IPS DF 6.9 (cell line): ENCODE measurements at regions not wholly inside any gene's neighbourhood (a gene's known extent, or its start where the extent isn't known, plus 50 kb on each side); places are given as distances from the start of the nearest gene placed in this dataset.
"Not testable (repeated sequence)": the region's sequence is repeated elsewhere in the genome, so short reads cannot be mapped to it uniquely, and the experiment has no call there.

Experiments used
- DNase-seq: peaks from one replicate; pipeline ENCODE4 v3.0.0-alpha.2; 2013; ENCODE audit warnings: low read depth, low spot score
- H3K27ac ChIP-seq: one replicate; pipeline ENCODE4 v1.5.1; 2013; ENCODE audit warnings: low read length, control low read depth
- H3K27me3 ChIP-seq: 2 replicates; pipeline ENCODE4 v1.6.1; 2013; ENCODE audit warnings: mild to moderate bottlenecking, low read length; ENCODE audit not compliant: control insufficient read depth, insufficient read depth
- H3K36me3 ChIP-seq: 2 replicates; pipeline ENCODE4 v1.6.1; 2013; ENCODE audit warnings: low read length; ENCODE audit not compliant: control insufficient read depth, insufficient read depth
- H3K4me1 ChIP-seq: 2 replicates; pipeline ENCODE4 v1.6.1; 2013; ENCODE audit warnings: low read length; ENCODE audit not compliant: control insufficient read depth, insufficient read depth
- H3K4me3 ChIP-seq: 2 replicates; pipeline ENCODE4 v1.5.1; 2013; ENCODE audit warnings: mild to moderate bottlenecking, low read length
- H3K9me3 ChIP-seq: 2 replicates; pipeline ENCODE4 v1.6.1; 2013; ENCODE audit warnings: low read length, inconsistent platforms; ENCODE audit not compliant: control insufficient read depth, insufficient read depth
- WGBS: extraction: QIAGEN DNeasy Blood & Tissue Kit; methylation state at CpG from one replicate; pipeline ENCODE4 v1.1.7; 2013; ENCODE audit warnings: mixed read lengths, missing lambda C conversion rate; ENCODE audit not compliant: insufficient read length, insufficient coverage; 5-methylcytosine and 5-hydroxymethylcytosine counted together

- DNase-seq = peak; percentile 76
- H3K4me1 ChIP-seq, H3K36me3 ChIP-seq, H3K9me3 ChIP-seq, H3K27ac ChIP-seq, H3K27me3 ChIP-seq: not testable (repeated sequence)
- H3K4me3 ChIP-seq = peak overlapping the region; percentile 70; the same call in 1 of the 2 replicates
- no CpG with 5 or more reads among the region's 73 CpGs for WGBS
Measured at GRCh38 chr3:75434913-75435793, 229.0 kb upstream of the FRG2C start.

GRCh38 chr3:75435794-75436400 lies 228.2 kb upstream of the FRG2C start:
- WGBS = no CpG with 5 or more reads among the region's 38 CpGs
- DNase-seq = peak; percentile 75

GRCh38 chr3:75440986-75441385 lies 223.1 kb upstream of the FRG2C start:
- not testable (repeated sequence) for H3K9me3 ChIP-seq, H3K27me3 ChIP-seq, H3K4me1 ChIP-seq, H3K27ac ChIP-seq, H3K4me3 ChIP-seq, DNase-seq, H3K36me3 ChIP-seq
- WGBS = no CpG with 5 or more reads among the region's 7 CpGs

More at GRCh38 chr3:75435794-75436400, 228.2 kb upstream of the FRG2C start:
- not testable (repeated sequence) for H3K27me3 ChIP-seq, H3K27ac ChIP-seq, H3K4me1 ChIP-seq, H3K9me3 ChIP-seq, H3K36me3 ChIP-seq
- H3K4me3 ChIP-seq = peak overlapping the region; percentile 44; the same call in 1 of the 2 replicates

GRCh38 chr3:75444634-75445033 lies 219.5 kb upstream of the FRG2C start:
- WGBS = no CpG with 5 or more reads among the region's 19 CpGs
- DNase-seq, H3K4me1 ChIP-seq, H3K9me3 ChIP-seq, H3K36me3 ChIP-seq, H3K27me3 ChIP-seq, H3K27ac ChIP-seq, H3K4me3 ChIP-seq: not testable (repeated sequence)

- H3K9me3 ChIP-seq, DNase-seq, H3K4me1 ChIP-seq, H3K4me3 ChIP-seq, H3K36me3 ChIP-seq, H3K27ac ChIP-seq, H3K27me3 ChIP-seq: not testable (repeated sequence)
- WGBS = no CpG with 5 or more reads among the region's 6 CpGs
Measured at GRCh38 chr3:75445234-75445633, 218.9 kb upstream of the FRG2C start.

- not testable (repeated sequence) for DNase-seq, H3K27ac ChIP-seq, H3K9me3 ChIP-seq, H3K4me3 ChIP-seq, H3K36me3 ChIP-seq, H3K27me3 ChIP-seq, H3K4me1 ChIP-seq
- no CpG with 5 or more reads among the region's 11 CpGs for WGBS
Measured at GRCh38 chr3:75446948-75447347, 217.2 kb upstream of the FRG2C start.

GRCh38 chr3:75453328-75453727 lies 210.8 kb upstream of the FRG2C start:
- not testable (repeated sequence) for DNase-seq, H3K9me3 ChIP-seq
- whole genome bisulfite sequencing = no CpG with 5 or more reads among the region's 11 CpGs

GRCh38 chr3:75453839-75454238 lies 210.3 kb upstream of the FRG2C start:
- H3K27ac ChIP-seq, H3K9me3 ChIP-seq, H3K4me3 ChIP-seq, H3K36me3 ChIP-seq, H3K27me3 ChIP-seq, DNase-seq, H3K4me1 ChIP-seq: not testable (repeated sequence)
- no CpG with 5 or more reads among the region's 1 CpG for WGBS

More at GRCh38 chr3:75453328-75453727, 210.8 kb upstream of the FRG2C start:
- H3K27ac ChIP-seq, H3K4me3 ChIP-seq, H3K27me3 ChIP-seq, H3K36me3 ChIP-seq, H3K4me1 ChIP-seq: not testable (repeated sequence)

- not testable (repeated sequence) for DNase-seq, H3K4me1 ChIP-seq, H3K27me3 ChIP-seq, H3K9me3 ChIP-seq, H3K36me3 ChIP-seq, H3K27ac ChIP-seq, H3K4me3 ChIP-seq
- WGBS = no CpG with 5 or more reads among the region's 4 CpGs
Measured at GRCh38 chr3:75474530-75474929, 189.6 kb upstream of the FRG2C start.

GRCh38 chr3:75496600-75496999 lies 167.5 kb upstream of the FRG2C start:
- DNase-seq, H3K27ac ChIP-seq, H3K36me3 ChIP-seq, H3K9me3 ChIP-seq, H3K4me3 ChIP-seq, H3K27me3 ChIP-seq, H3K4me1 ChIP-seq: not testable (repeated sequence)
- WGBS = no CpG with 5 or more reads among the region's 2 CpGs

- not testable (repeated sequence) for H3K36me3 ChIP-seq, DNase-seq, H3K27me3 ChIP-seq, H3K9me3 ChIP-seq, H3K4me3 ChIP-seq, H3K4me1 ChIP-seq, H3K27ac ChIP-seq
- no CpG with 5 or more reads among the region's 4 CpGs for WGBS
Measured at GRCh38 chr3:75500357-75500756, 163.8 kb upstream of the FRG2C start.
